Endothelial cell (in vitro differentiated cells): ENCODE measurements at regions not wholly inside any gene's neighbourhood (a gene's known extent, or its start where the extent isn't known, plus 50 kb on each side); places are given as distances from the start of the nearest gene placed in this dataset.
A peak's percentile ranks its signal among the peaks of the same experiment; 100 is the strongest.
"Not testable (repeated sequence)": the region's sequence is repeated elsewhere in the genome, so short reads cannot be mapped to it uniquely, and the experiment has no call there.

ENCODE experiments used
- DNase-seq: peaks from one replicate; pipeline ENCODE4 v3.0.0; 2021; ENCODE audit warnings: low spot score
- H3K27ac Mint-ChIP-seq: one replicate; pipeline ENCODE4 v1.8.0; 2021; ENCODE audit warnings: mixed read lengths, inconsistent platforms; ENCODE audit not compliant: unreplicated experiment
- H3K27me3 Mint-ChIP-seq: one replicate; pipeline ENCODE4 v1.8.0; 2021; ENCODE audit warnings: mild to moderate bottlenecking, moderate library complexity, mixed read lengths, inconsistent platforms; ENCODE audit not compliant: unreplicated experiment
- H3K36me3 Mint-ChIP-seq: one replicate; pipeline ENCODE4 v1.8.0; 2021; ENCODE audit warnings: mild to moderate bottlenecking, low read depth, mixed read lengths, inconsistent platforms; ENCODE audit not compliant: unreplicated experiment
- H3K4me1 Mint-ChIP-seq: one replicate; pipeline ENCODE4 v1.8.0; 2021; ENCODE audit warnings: mild to moderate bottlenecking, mixed read lengths, inconsistent platforms; ENCODE audit not compliant: unreplicated experiment
- H3K4me3 Mint-ChIP-seq: one replicate; pipeline ENCODE4 v1.8.0; 2021; ENCODE audit warnings: mild to moderate bottlenecking, mixed read lengths, inconsistent platforms; ENCODE audit not compliant: unreplicated experiment
- H3K9me3 Mint-ChIP-seq: one replicate; pipeline ENCODE4 v1.8.0; 2021; ENCODE audit warnings: mixed read lengths, inconsistent platforms; ENCODE audit not compliant: unreplicated experiment
- CTCF ChIP-seq: fragments of 200-600 bp; sonication (generic); IDR thresholded peaks from one replicate; pipeline ENCODE4 v1.5.0; 2021; ENCODE audit warnings: antibody characterized with exemption; ENCODE audit not compliant: unreplicated experiment

- Mint-ChIP-seq H3K4me1 (peaks cover 8% of the 10 kb centered on the region), H3K9me3 (no peaks in the 10 kb centered on the region), H3K4me3 (no peak overlapping the region), H3K36me3 (peaks cover 4% of the 10 kb centered on the region), H3K27ac (no peak overlapping the region), H3K27me3 (no peaks in the 10 kb centered on the region)
- no peak for DNase-seq
- TF ChIP-seq CTCF = no peak
Observed at GRCh38 chr3:90180543-90180942, 1073.1 kb downstream of the EPHA3 start.

- not testable (repeated sequence) for H3K9me3 Mint-ChIP-seq, H3K4me1 Mint-ChIP-seq, H3K36me3 Mint-ChIP-seq, H3K4me3 Mint-ChIP-seq, H3K27me3 Mint-ChIP-seq
- TF ChIP-seq CTCF = peak; percentile 68
- DNase-seq = peak; percentile 9
- H3K27ac Mint-ChIP-seq = peak overlapping the region; percentile 75
Observed at GRCh38 chr3:90182291-90182976, 1075.0 kb downstream of the EPHA3 start.

- DNase-seq = no peak
- H3K27me3 Mint-ChIP-seq = no peaks in the 10 kb centered on the region
Observed at GRCh38 chr3:90184861-90185260, 1077.4 kb downstream of the EPHA3 start.

GRCh38 chr3:90197383-90197782 is 1090.0 kb downstream of the EPHA3 start:
- H3K4me1 Mint-ChIP-seq, H3K4me3 Mint-ChIP-seq, H3K36me3 Mint-ChIP-seq, DNase-seq, H3K27me3 Mint-ChIP-seq, H3K27ac Mint-ChIP-seq, H3K9me3 Mint-ChIP-seq: not testable (repeated sequence)

More at GRCh38 chr3:90184861-90185260, 1077.4 kb downstream of the EPHA3 start:
- Mint-ChIP-seq H3K36me3 (no peaks in the 10 kb centered on the region), H3K9me3 (no peaks in the 10 kb centered on the region), H3K4me3 (no peak overlapping the region), H3K27ac (no peak overlapping the region), H3K4me1 (peaks cover 8% of the 10 kb centered on the region)
- TF ChIP-seq CTCF = no peak

GRCh38 chr3:90202931-90203330 is 1095.5 kb downstream of the EPHA3 start:
- not testable (repeated sequence) for H3K9me3 Mint-ChIP-seq, DNase-seq, H3K27me3 Mint-ChIP-seq, H3K4me1 Mint-ChIP-seq, H3K36me3 Mint-ChIP-seq, H3K4me3 Mint-ChIP-seq, H3K27ac Mint-ChIP-seq

- not testable (repeated sequence) for H3K9me3 Mint-ChIP-seq, H3K4me3 Mint-ChIP-seq, H3K27me3 Mint-ChIP-seq, DNase-seq, H3K36me3 Mint-ChIP-seq, H3K27ac Mint-ChIP-seq, H3K4me1 Mint-ChIP-seq
Observed at GRCh38 chr3:90206482-90206881, 1099.1 kb downstream of the EPHA3 start.

GRCh38 chr3:90207353-90208097 is 1100.1 kb downstream of the EPHA3 start:
- DNase-seq, H3K36me3 Mint-ChIP-seq, H3K9me3 Mint-ChIP-seq, H3K4me3 Mint-ChIP-seq, H3K27me3 Mint-ChIP-seq, H3K27ac Mint-ChIP-seq, H3K4me1 Mint-ChIP-seq: not testable (repeated sequence)
